HG02798 (cell line): ENCODE measurements at regions not wholly inside any gene's neighbourhood (a gene's known extent, or its start where the extent isn't known, plus 50 kb on each side); places are given as distances from the start of the nearest gene placed in this dataset.
"Not testable (repeated sequence)": the region's sequence is repeated elsewhere in the genome, so short reads cannot be mapped to it uniquely, and the experiment has no call there.

Experiments
- ATAC-seq: cut with Tn5 transposase; IDR thresholded peaks from one replicate; pipeline ENCODE4 v1.9.1; 2021; ENCODE audit warnings: mild to moderate bottlenecking; ENCODE audit not compliant: unreplicated experiment, poor library complexity

- ATAC-seq: peak; percentile 68
These were observed 107.2 kb upstream of the LYZL2 start for GRCh38 chr10:30736685-30737232.

DNA sequence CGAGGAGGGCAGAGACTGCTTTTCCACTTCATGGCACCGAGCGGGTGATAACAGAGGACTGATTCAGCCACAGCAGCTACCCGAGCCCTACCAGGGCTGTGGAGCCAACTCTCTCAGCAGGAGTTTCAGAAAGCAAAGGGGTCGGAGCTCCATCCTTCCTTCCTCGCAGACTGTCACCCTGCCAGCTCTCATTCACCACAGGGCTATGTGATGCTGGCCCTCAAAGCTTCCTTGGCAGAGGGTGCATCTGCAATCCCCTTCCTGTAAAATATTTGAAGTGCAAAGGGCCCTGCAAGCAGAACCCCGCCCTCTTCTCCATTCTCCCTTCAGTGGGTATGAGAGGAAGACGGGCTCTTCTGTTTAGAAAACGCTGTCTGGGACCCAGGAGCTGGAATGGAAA, 105.3 kb upstream of the LYZL2 start:
- no peak for ATAC-seq

DNA sequence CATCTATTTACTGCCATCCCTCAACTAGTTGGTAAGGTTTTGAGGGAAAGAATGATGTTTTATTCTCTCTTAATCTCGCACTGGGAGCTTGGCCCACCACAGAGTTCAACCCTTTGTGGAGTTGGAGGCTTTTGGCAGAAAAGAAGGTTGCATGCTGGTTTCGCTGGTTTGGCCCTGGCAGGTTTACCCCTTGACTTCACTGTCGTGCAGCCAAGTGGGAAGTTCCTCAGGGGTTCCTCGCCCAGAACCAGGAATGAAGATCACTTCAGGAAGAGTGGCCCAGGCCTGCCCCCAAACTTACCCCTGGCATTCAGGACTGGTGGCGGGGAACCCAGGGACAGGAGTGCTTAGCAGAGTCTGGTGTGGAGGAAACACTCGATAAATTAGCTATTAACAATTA, 103.1 kb upstream of the LYZL2 start:
- no peak for ATAC-seq

DNA sequence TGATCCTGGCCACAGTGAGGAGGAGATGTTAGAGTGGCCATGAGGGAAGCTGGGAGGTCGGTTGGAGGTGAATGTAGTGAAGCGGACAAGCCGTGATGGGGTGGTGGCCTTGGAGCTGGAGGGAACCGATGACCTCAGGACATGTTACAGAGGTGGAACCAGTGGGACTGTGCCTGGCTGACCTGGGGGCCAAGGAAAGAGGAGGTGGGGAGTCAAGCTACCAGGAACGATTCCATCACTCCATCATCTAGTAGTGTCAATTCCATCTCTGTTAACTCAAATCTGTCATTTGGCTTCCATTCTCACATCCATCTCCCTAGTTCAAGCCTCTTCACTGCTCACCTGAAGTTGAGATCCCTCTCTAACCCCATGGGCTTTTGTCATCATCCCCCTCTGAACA, 102.4 kb upstream of the LYZL2 start:
- no peak for ATAC-seq

- ATAC-seq: no peak
These were observed 100.8 kb upstream of the LYZL2 start for GRCh38 chr10:30730306-30730705.

GRCh38 chr10:30728766-30729165, 99.2 kb upstream of the LYZL2 start:
- ATAC-seq: no peak

- no peak for ATAC-seq
These were observed 98.6 kb upstream of the LYZL2 start for GRCh38 chr10:30728127-30728526.

DNA sequence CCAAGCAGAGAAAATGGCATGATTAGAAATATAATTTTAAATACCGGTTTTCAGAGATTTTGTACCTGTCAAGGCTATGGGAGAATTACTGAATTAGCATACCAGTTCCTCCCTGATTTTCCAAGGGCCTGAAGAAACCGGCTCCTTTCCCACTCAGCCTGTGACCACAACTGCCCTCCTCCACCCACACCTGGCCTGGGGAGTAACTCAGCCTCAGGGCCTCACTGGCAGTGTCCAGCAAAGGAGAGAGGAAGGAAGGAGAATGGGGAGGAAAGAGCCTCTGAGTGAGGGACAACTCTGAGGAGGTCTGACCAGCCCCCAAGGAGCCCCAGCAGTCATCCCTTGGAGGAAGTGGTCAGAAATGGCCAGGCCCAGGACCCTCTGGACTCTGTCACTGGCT, 98.0 kb upstream of the LYZL2 start:
- no peak for ATAC-seq

DNA sequence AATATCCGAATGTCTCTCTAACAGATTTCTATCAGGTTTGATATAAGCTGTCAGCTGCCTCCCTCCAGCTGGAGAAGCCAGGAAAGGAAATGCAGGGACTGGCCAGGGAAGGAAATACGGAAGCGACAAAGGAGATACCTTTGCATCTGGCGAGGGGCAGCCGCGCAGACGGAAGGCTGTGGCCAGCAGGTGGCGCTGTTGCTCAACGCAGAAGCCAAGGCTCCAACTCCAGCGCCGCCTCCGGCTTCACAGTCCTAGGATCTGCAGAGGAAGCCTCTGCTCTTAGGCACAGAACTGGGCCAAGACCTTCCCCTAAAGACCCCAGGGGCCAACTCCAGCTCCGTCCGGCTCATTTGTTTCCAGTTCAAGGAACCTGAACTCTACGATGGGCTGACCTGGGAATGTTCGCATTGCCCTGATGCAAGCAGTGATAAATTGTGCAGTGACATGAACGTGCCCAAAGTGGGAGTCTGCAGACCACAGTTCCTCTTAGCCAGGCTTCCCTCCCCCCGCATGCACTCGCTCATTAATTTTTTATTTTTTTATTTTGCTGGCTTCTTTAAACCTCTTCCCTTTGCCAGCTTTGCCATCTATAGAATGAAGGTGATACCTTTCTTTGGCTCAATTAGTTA, 97.3 kb upstream of the LYZL2 start:
- peak; percentile 93 for ATAC-seq

DNA sequence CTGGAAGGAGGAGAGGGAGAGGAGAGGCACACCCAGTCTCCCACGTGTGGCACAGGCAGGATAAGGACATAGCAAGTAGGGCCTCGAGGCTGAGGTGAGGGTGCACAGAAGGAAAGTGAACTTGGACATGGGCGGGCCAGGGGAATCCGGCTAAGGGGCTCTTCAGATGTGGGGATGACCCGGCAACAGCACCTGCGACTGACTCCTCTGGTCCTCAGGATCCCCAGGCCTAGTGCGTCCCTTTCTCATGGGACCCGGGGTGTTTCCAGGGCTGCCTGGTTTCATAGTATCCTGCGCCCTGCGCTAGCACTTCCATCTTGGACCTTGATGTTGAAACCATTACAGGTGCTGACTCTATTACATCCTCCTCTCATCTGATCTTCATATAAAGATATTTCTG, 96.1 kb upstream of the LYZL2 start:
- no peak for ATAC-seq

- no peak for ATAC-seq
These were observed 94.7 kb upstream of the LYZL2 start for GRCh38 chr10:30724296-30724695.

- no peak for ATAC-seq
These were observed 93.5 kb upstream of the LYZL2 start for GRCh38 chr10:30722956-30723620.

- ATAC-seq: no peak
These were observed 90.3 kb upstream of the LYZL2 start for GRCh38 chr10:30719832-30720231.

DNA sequence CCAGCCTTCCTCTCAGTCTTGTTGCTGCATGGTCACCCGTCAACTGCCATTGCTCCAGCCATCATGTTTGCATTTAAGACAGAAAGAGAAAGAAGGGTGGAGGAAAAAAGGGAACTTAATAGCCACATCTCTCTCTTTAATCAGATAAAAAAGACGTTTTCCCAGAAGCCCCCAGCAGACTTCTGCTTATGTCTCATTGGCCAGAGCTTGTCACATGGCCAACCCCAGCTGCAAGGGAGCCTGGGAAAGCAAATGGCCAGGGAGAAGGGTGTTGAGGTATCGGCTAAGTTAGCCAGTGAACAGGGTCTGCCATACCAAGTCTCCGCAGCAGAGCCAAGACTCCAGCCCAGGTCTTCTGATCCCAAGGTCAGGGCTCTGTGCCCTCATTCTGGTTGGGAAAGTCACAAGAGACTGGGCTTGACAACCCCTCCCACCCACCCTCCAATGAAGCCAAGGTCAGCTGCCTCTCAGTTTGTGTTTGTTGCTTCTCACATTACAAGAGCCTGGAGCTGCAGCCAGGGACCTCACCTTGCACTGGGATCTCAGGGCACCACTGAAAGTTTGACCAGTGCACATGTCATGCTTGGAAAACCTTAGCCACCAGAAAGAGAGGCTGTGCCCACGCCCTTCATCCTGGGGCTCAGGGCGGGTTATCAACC, 80.3 kb upstream of the LYZL2 start:
- no peak for ATAC-seq

DNA sequence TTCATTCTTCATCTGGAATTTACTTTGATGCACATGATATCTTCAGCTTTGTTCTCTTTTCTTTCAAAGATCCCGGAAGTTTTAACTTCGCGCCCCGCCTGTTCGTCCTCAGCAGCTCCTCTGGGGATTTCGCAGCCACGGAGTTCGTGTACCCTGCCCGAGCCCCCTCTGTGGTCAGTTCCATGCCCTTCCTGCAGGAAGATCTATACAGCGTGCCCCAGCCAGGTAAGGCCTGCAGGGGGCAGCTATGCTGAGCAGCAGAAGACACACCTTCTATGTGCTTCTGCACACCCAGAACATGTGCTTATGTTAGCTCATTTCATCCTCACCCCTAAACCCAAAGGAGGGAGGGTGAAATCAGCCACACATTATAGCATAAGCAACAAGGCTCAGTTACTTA, 79.7 kb upstream of the LYZL2 start:
- ATAC-seq: no peak

DNA sequence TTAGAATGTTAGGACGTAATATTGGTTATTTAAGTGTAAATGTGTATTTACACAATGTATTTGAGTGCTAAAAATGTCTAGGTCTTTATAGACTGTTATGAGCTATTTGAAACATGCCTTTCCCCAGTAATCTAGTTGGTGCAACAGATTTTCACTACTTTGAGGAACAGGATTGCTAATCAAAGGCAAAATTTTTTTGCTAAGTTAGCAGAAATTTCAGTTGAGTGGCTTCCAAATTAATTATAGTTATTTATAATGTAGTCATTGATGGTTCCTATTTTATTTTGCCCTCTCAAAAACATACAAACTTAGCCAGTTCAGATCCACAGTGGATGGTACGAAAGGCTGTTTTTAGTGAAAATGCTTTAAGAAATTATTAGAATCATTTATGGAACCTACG, 78.7 kb upstream of the LYZL2 start:
- ATAC-seq: no peak

DNA sequence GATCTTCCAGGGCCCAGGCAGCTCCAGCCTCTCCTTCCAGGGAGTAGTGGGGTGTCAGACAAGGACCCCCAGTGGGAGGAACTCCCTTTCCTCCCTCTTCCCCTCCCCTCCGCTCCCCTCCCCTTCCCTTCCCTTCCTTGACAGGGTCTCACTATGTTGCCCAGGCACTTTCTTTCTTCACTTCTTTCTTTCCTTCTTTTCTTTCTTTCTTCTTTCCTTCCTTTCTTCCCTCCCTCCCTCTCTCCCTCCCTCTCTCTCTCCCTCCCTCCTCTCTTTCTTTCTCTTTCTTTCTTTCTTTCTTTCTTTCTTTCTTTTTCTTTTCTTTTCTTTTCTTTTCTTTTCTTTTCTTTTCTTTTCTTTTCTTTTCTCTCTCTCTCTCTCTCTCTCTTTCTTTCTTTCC, 76.6 kb upstream of the LYZL2 start:
- ATAC-seq: not testable (repeated sequence)

DNA sequence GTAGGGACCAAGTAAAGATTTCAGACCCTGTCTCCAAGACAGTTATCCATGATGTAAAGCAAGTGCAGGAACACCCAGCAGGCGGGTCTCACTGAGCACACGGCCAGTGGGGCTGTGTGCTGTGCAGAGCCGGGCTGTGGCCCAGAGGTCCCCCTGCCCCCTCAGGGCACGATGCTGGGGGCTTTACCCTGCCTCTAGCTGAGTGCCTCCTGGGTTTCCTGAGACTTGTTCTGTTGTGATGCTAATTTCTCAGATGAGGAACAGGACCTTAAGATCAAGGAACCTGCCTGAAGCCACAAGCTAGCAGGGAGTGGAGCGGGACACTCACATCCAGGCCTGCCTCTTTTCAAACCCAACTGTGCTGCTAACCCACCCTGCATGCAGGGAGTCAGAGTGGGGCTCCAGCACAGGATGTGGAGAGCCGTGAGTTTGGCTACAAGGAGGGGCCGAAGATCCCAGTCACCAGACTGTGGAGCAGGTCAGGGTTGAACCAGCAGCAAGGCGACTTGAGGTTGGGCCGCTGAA, 76.1 kb upstream of the LYZL2 start:
- peak; percentile 19 for ATAC-seq

GRCh38 chr10:30705101-30705624, 75.6 kb upstream of the LYZL2 start:
- ATAC-seq: peak; percentile 60

DNA sequence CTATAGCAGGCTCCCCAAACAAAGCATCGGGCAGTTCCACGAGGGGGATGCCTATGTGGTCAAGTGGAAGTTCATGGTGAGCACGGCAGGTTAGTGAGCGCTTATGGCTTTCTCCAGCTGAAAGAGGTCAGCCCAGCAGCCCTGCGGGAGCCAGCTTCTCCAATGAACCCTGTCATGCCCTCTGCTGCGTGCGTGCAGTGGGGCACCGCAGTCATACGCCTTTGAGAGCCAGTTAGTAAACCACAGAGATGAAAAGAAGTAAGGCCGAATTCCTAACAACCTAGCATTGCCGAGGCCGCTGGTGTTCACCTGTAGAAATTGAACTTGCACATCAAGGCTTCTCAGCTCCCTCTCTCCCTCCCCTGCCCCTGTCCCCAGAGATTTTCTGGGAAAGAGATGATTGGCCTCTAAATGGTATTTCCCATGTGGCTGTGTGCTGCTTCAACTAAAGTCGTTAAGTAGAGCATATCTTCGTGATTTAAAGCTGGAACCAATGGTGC, 75.1 kb upstream of the LYZL2 start:
- ATAC-seq: peak; percentile 1
